CD4-positive, alpha-beta T cell treated with Interleukin-15 for 4 hours (primary cell): ENCODE measurements at regions not wholly inside any gene's neighbourhood (a gene's known extent, or its start where the extent isn't known, plus 50 kb on each side); places are given as distances from the start of the nearest gene placed in this dataset.

ENCODE experiments used
- DNase-seq: peaks from one replicate; pipeline ENCODE4 v3.0.0-alpha.2; 2020; ENCODE audit warnings: low spot score

DNA sequence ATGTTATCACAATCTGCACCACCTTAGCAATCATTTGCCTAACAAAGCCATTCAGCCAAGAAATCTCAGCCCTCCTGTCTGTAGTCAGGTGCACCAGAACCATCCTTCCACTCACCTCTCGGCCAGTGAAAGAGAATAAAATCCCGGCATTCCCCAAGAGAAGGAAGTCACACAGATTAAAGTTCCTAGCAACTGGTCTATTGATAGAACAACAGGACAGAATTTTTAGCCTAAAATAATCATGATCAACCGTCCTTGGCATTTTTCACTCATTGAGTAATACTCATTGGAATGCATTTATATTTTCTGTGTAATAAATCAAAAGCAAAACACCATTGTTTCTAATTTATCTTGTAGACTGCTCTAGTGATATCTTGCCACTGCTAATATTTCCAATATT is 85.7 kb upstream of the CDH4 start:
- DNase-seq = no peak

DNA sequence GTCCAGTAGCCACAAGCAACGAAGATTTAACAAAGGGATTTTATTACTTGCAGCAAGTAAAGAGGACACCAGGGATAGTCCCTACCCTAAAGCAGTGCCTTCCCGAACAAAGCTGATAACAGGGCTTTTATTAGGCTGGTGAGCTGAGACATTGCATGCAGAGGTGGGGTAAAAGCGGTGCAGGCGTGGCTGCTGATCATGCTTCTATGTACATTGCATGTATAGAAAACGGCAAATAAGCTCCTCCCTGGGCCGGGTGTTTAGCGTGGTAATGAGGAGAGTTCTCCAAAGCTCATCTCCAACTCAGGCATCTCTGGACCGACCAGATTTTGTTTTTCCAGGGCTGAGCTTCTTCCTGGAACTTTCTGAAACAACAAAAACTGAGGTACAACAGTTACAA is 83.5 kb upstream of the CDH4 start:
- DNase-seq = no peak

- no peak for DNase-seq
Measured at GRCh38 chr20:61169874-61170273, 82.2 kb upstream of the CDH4 start.

GRCh38 chr20:61170496-61171320 is 81.4 kb upstream of the CDH4 start:
- DNase-seq = no peak

DNA sequence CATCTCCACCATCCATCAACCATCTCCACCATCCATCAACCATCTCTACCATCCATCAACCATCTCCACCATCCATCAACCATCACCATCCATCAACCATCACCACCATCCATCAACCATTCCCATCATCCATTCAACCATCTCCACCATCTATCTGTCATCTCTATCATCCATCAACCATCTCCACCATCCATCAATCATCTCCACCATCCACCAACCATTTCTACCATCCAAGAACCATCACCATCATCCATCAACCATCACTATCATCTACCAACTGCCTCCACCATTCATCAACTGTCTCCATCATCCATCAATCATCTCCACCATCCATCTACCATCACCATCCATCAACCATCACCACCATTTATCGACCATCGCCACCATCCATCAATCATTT is 78.8 kb upstream of the CDH4 start:
- DNase-seq = no peak

DNA sequence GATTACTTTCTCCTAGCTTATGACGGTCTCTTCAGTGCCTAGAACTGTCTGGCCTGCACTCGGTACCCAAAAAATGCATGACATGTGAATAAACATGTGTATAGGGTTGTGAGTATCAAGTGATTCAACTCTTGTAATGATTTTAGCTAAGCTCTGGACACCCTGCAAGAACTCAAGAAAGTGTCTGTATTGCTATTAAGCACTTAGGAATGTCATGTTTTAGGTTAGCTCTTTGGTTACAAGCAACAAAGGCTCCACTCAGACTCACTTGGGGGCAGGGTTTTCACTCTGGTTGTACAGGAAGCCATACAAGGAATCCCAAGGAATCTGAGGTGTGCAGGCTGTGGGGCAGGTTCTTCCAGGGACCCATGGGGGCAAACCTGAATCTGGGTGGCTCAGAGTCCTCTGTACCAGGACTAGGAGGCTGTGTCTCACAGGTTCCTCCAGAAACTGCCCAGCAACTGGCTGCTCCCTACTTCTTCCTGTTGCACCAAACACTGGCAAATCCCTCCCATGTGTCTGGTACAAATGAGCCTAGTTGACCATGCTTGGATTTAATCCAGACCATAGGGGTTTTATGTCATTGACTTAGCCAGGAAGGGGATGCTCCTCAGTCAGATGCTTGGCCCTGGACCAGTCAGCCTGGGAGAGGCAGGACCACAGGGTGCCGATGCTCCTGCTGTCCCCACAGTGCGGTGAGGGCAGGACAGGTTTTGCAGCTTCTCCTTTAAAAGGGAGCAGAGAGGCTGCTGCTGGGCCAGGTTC is 77.9 kb upstream of the CDH4 start:
- DNase-seq = no peak

DNA sequence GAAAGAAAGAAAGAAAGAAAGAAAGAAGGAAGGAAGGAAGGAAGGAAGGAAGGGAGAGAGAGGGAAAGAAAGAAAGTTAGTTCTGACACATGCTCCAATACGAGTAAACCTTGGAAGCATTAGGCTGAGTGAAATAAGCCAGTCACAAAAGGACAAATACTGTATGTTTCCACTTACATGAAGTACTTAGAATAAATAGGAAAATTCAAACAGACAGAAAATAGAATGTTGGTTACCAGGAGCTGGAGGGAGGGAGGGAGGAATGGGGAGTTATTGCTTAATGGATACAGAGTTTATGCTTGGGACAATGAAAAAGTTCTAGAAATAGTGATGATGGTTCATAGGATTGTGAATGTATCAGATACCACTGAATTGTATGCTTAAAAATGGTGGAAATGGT is 75.2 kb upstream of the CDH4 start:
- no peak for DNase-seq

DNA sequence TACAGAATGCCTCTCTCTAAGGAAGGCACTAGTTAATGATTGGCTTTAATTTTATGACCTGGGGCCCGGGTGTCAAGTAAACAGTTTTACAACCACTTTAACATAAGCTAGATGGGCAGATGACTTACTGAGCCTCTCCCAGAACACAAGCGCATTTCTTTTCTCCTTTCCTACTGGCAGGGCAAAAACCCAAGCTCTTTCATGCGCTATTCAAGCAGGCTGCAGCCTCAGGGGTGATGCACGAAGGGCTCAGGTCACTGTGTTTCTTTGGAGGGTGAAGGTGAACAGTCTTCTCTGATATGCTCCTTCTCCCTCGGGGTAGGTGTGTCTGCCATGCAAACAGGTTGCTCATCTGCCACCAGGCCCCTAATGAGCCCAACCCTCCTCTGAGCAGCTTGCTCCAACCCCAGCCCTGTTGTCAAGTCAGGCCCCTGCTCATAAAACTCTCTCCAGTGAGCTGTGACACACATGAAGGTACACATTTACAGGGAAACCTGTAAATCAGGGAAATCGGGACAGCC is 73.5 kb upstream of the CDH4 start:
- DNase-seq = no peak

DNA sequence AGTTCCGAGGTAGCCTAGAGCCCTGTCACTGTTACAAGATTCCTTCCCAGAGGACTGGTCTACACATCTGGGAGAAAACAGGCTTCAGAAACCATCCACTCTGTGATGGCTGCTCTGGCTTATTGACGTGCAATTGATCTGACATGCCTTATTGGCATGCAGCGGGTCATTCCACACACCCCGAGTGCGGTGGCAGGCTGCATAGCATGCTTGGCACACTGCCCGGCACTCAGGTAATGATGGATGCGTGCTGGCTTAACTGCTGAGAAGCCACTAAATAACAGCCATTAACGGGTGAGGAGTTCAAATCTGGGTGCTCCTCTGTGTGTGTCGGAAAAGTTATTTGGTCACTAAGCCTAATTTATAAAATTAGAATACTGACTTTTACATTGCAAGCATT is 67.9 kb upstream of the CDH4 start:
- no peak for DNase-seq

GRCh38 chr20:61185181-61185580 is 66.9 kb upstream of the CDH4 start:
- DNase-seq = no peak

DNA sequence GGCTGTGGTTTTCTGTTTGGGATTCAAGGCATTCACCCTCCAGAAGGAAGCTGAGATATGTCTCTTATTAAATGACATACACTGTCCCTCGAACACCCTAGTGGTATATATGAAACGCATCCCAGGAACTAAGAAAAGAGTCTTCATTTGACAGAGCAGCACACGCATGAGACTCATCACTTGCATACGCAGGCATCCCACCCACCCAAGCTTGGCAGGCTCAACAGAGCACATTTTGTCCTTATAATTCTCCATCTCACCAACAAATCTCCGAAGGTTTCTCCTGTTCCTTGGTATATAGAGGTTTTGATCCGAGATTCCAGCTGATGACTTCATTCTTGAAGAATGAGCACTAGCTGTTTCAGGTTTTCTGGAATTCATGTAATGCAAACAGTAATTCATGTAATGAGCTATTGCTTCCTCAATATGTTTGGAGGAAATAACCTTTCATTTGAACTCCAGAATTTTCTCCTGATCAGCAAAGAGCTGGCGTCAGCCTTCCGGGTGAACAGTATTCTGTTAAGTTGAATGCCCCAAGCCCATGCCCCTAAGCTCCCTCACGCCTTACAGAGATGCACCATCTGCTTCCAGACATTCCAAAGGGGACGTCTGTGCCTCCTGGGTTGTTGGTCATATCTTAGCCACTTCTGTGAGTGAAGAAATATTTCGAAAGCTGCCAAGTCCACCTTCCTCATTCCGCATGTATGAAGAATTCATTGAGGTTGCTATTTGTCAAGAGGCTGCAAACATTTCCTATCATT is 66.0 kb upstream of the CDH4 start:
- no peak for DNase-seq

- DNase-seq = no peak
Measured at GRCh38 chr20:61186771-61187472, 65.1 kb upstream of the CDH4 start.

- DNase-seq = no peak
Measured at GRCh38 chr20:61189534-61189933, 62.5 kb upstream of the CDH4 start.

GRCh38 chr20:61191096-61191495 is 61.0 kb upstream of the CDH4 start:
- no peak for DNase-seq

DNA sequence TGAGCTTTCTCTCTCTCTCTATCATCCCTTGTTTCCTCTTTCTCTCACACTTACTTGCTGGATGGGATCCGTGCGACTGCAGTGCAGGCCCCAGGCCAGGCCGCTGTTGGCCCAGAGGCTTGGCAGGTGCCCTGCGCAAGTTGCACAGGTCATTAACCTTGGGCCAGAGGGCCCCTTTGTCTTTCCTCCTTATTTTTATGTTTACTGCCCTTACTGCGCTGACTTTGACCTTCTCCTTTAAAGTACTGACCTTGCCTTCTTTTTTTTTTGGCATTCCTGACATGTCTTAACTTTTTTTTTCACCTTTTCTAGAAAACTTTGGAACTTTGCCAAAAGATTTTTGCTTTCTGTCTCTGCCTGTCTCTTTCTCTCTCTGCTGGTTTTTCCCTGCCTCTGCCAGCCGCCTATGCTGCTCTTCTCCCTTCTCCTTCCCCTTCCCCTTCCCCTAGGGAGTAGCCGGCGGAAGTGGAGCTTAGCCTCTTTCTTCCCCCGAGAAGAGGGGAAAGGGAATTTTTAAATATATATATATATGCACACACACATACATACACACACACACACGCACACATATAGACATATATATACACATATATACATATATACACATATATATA is 59.6 kb upstream of the CDH4 start:
- DNase-seq = no peak

DNA sequence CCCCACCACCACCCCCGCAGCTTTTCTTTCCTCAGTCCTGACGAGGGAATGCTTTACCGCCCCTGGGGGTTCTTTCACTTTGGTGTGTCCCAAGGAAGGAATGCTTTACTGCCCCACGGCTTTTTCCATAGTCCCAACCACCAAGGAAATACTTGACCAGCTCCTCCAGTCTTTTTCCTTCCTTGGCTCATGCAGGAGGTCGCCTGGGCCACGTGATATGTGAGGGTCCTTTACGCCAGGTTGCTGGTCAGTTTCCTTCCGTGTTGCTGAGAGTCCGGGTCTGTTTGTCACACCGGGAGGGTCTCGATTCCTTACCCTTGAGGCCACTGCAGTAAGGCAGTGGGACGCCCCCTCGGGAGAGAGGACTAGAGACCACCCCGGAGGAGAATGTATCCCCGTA is 58.9 kb upstream of the CDH4 start:
- no peak for DNase-seq
